ENCODE measurements at regions not wholly inside any gene's neighbourhood (a gene's known extent, or its start where the extent isn't known, plus 50 kb on each side); places are given as distances from the start of the nearest gene placed in this dataset.

DNA sequence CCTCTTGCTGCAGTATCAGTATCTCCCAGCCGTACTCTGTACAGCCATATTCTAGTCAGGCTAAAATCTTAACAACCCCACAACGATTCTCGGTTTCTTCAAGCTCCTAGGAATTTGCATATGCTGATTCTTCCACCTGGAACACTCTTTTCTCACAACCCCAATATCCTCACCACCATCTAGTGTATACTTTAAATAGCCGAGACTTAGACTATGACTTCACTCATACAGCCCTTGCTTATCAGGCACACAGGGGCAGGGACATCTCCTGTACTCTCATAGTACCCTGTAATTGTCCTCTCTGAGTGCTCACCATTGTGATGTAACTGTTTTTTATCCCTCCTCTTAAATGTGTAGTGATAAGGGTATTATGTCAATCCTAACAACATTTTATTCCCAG, 2126.4 kb upstream of the TENM3 start:
- ChIA-PET CTCF (interaction anchor here (0.5 kb wide), 1 partner anchor 548 kb away, joined by 3 read pairs; no protein-coding TSS in a partner anchor), POLR2A (interaction anchor here (1.8 kb wide), 1 partner anchor 10 kb away, joined by 6 read pairs; no protein-coding TSS in a partner anchor)
- BruUV-seq (replicated peaks): no TSS peak
- no peak for DNase-seq (ENCODE audit: unreplicated experiment)
- TF ChIP-seq, protein P1, sequence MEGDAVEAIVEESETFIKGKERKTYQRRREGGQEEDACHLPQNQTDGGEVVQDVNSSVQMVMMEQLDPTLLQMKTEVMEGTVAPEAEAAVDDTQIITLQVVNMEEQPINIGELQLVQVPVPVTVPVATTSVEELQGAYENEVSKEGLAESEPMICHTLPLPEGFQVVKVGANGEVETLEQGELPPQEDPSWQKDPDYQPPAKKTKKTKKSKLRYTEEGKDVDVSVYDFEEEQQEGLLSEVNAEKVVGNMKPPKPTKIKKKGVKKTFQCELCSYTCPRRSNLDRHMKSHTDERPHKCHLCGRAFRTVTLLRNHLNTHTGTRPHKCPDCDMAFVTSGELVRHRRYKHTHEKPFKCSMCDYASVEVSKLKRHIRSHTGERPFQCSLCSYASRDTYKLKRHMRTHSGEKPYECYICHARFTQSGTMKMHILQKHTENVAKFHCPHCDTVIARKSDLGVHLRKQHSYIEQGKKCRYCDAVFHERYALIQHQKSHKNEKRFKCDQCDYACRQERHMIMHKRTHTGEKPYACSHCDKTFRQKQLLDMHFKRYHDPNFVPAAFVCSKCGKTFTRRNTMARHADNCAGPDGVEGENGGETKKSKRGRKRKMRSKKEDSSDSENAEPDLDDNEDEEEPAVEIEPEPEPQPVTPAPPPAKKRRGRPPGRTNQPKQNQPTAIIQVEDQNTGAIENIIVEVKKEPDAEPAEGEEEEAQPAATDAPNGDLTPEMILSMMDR (IDR thresholded peaks at IDR 0.05; ENCODE audit: unreplicated experiment): no peak
- Mint-ChIP-seq H3K36me3 (ENCODE audit: insufficient read depth, unreplicated experiment) (no peaks in the 10 kb centered on the region), H3K27ac (ENCODE audit: low read depth, unreplicated experiment) (no peak overlapping the region), H3K4me3 (ENCODE audit: unreplicated experiment) (no peak overlapping the region), H3K4me1 (ENCODE audit: insufficient read depth, unreplicated experiment) (peaks cover 6% of the 10 kb centered on the region), H3K9me3 (ENCODE audit: unreplicated experiment) (no peaks in the 10 kb centered on the region), H3K27me3 (ENCODE audit: insufficient read depth, unreplicated experiment) (no peaks in the 10 kb centered on the region)
- intact Hi-C loops (cut with micrococcal nuclease): no loop called here

DNA sequence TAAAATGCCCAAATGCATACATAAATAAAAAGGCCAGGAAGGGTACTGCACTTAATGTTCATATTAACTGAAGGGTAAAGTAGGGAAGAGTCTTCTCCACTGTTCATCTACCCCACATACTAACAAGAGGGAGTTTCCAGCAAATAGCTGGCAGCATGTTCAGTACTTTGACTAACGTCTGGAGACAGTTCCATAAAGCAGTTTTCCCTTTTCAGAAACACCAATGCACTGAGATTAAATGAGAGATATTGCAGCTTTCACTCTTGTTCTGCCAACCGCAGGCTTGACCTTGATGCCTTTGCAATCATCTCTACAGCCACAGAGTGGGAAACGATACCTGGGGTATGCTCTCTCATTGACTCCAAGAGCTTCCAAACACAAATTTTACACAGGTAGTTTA, 2123.1 kb upstream of the TENM3 start:
- Mint-ChIP-seq H3K36me3 (ENCODE audit: insufficient read depth, unreplicated experiment) (no peaks in the 10 kb centered on the region), H3K4me3 (ENCODE audit: unreplicated experiment) (no peak overlapping the region), H3K4me1 (ENCODE audit: insufficient read depth, unreplicated experiment) (peaks cover 6% of the 10 kb centered on the region), H3K27ac (ENCODE audit: low read depth, unreplicated experiment) (no peak overlapping the region), H3K27me3 (ENCODE audit: insufficient read depth, unreplicated experiment) (no peaks in the 10 kb centered on the region), H3K9me3 (ENCODE audit: unreplicated experiment) (no peaks in the 10 kb centered on the region)
- no peak for DNase-seq (ENCODE audit: unreplicated experiment)
- TF ChIP-seq, protein P1 (IDR thresholded peaks at IDR 0.05; ENCODE audit: unreplicated experiment): no peak
- BruUV-seq (replicated peaks): no TSS peak
- intact Hi-C loops (cut with micrococcal nuclease): no loop called here
- ChIA-PET POLR2A (interaction anchor here (0.6 to 0.8 kb wide), 4 partner anchors 14 to 625 kb away, joined by 3 read pairs; no protein-coding TSS in a partner anchor), CTCF (interaction anchor here (0.6 to 1.0 kb wide), 4 partner anchors 10 to 295 kb away, joined by 3 read pairs; no protein-coding TSS in a partner anchor)

DNA sequence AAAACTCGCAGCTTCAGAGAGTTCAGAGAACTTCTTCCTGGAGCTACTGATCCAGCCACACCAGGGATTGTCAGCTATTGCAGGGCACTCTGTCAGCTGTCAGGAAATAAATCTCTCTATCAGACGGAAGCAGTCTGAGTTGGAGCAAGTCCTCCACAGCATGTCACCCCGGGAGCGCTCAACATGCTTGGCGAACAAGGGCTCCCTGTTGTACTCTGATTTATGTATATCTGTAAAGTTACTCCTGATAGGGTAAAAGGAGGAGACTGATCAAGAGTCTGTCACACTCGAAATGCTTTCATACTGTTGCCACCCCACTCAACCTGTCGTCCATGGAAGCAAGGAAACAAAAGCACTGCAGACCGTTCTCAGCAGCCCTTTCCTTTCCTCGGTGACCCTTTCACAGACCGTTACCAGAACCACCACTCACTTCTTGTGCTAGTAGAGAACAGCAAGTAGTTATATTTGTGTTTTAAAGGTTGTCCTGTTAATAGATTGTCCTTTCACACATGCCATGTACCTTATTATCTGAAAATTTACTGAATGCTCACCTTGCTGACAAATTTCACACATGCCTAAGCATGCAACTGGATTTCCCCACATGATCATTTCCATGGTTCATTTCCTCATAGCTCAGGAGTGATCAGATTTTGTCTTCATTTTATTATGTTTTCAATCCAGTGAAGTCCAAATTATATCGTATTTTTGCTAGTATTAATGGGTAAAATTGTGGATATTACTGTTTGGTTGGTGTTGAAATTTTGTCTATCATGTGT, 2108.9 kb upstream of the TENM3 start:
- Mint-ChIP-seq H3K9me3 (ENCODE audit: unreplicated experiment) (no peaks in the 10 kb centered on the region), H3K27me3 (ENCODE audit: insufficient read depth, unreplicated experiment) (no peaks in the 10 kb centered on the region), H3K27ac (ENCODE audit: low read depth, unreplicated experiment) (no peak overlapping the region), H3K4me1 (ENCODE audit: insufficient read depth, unreplicated experiment) (peaks cover 6% of the 10 kb centered on the region), H3K36me3 (ENCODE audit: insufficient read depth, unreplicated experiment) (no peaks in the 10 kb centered on the region), H3K4me3 (ENCODE audit: unreplicated experiment) (no peak overlapping the region)
- BruUV-seq (replicated peaks): no TSS peak
- ChIA-PET CTCF (no interaction called here), POLR2A (interaction anchor here (0.7 to 1.8 kb wide), 7 partner anchors 11 to 77 kb away, joined by 3 to 6 read pairs (median 3); no protein-coding TSS in a partner anchor)
- DNase-seq (ENCODE audit: unreplicated experiment): no peak
- TF ChIP-seq, protein P1 (IDR thresholded peaks at IDR 0.05; ENCODE audit: unreplicated experiment): no peak
- intact Hi-C loops (cut with micrococcal nuclease): loop anchor here (5.0 kb wide), 1 partner anchor 43 kb away; no protein-coding TSS in a partner anchor

DNA sequence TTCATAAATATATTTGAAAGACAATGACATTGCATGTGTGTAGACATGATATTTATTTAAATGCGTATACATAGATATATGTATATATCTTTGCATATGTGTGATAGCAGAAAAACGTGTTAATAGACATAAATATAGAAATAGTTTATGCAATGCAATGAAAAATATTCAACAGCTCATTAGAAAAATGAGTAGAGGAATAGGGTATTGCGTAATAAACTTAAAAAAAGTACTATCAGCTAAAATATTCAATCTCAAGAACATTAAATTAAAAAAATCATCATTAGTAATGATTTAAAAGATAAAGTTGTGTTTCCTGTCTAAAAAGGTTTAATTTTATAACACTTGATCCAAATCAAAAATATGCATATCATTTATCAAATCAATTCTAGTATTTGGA, 2101.5 kb upstream of the TENM3 start:
- TF ChIP-seq, protein P1 (IDR thresholded peaks at IDR 0.05; ENCODE audit: unreplicated experiment): no peak
- Mint-ChIP-seq H3K4me1 (ENCODE audit: insufficient read depth, unreplicated experiment) (no peaks in the 10 kb centered on the region), H3K27me3 (ENCODE audit: insufficient read depth, unreplicated experiment) (no peaks in the 10 kb centered on the region), H3K27ac (ENCODE audit: low read depth, unreplicated experiment) (no peak overlapping the region), H3K36me3 (ENCODE audit: insufficient read depth, unreplicated experiment) (no peaks in the 10 kb centered on the region), H3K9me3 (ENCODE audit: unreplicated experiment) (no peaks in the 10 kb centered on the region), H3K4me3 (ENCODE audit: unreplicated experiment) (no peak overlapping the region)
- DNase-seq (ENCODE audit: unreplicated experiment): no peak
- CTCF ChIA-PET: no interaction called here
- POLR2A ChIA-PET: no interaction called here
- BruUV-seq (replicated peaks): no TSS peak
- intact Hi-C loops (cut with micrococcal nuclease): no loop called here
